Renal cortical epithelial cell (primary cell): ENCODE measurements at regions not wholly inside any gene's neighbourhood (a gene's known extent, or its start where the extent isn't known, plus 50 kb on each side); places are given as distances from the start of the nearest gene placed in this dataset.
A peak's percentile ranks its signal among the peaks of the same experiment; 100 is the strongest.

Experiments
- DNase-seq: peaks from one replicate; pipeline ENCODE4 v3.0.0-alpha.2; 2011; ENCODE audit warnings: low read depth

DNA sequence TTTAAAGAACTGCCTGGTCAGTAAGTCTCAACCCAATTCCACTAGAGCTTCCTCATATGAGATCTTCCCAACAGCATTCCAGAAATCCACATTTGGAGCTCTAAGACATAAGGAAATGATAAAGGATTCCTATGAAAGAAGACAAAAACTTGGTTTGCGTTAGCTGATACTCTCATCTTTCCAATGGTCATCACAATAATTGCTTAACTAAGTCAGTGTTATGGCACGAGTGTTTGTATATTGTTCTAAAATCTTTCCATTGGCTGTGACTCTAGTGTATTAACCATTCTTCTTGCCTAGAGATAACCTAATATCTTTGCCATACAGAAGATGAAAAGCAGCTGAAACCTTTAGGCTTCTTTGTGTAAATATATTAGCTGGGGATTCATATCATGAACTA lies 289.0 kb downstream of the SNX13 start:
- DNase-seq, result no peak

DNA sequence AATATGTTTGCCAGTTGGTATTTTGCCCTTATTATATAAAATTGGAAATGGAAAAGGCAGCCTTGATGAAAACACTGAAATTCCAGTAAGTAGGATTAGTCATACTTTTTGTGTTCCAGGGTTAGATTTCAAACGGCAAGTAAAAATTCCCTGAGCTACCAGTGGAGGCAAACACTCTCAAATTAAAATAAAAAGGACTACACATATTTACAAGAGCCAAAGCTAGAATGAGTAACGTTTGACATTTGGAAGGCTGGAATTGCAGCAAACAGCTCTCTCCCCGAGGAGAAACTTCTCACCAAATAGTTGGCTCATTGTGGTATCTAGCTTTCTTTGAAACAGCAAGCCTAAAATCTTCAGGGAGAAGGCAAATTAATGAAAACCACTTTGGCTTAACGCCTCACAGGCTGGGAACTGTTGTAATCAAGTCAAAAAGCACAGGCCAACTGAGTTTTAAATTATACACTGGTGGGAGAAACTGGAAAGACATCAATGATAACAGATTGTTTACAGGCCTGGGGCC lies 288.4 kb downstream of the SNX13 start:
- DNase-seq, result peak; percentile 84

DNA sequence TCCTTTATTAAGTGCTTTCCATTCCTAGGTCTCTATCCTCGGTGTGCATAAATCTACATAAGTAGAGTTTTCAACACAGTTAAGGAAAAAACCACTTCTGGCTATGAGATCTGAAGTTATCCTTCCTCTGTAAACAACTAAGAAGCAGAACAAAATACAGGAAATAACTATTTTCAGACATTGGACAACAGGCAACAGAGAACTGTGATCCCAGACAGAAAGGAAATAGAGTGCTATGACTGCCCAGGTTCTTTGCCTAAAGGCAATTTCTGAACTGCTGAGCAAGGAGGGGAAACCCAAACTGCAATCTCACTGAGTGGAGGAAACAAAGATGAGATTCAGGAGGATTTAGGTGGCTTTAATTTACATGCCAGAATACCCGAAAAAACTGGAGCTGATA lies 285.4 kb downstream of the SNX13 start:
- DNase-seq, result peak; percentile 54

DNA sequence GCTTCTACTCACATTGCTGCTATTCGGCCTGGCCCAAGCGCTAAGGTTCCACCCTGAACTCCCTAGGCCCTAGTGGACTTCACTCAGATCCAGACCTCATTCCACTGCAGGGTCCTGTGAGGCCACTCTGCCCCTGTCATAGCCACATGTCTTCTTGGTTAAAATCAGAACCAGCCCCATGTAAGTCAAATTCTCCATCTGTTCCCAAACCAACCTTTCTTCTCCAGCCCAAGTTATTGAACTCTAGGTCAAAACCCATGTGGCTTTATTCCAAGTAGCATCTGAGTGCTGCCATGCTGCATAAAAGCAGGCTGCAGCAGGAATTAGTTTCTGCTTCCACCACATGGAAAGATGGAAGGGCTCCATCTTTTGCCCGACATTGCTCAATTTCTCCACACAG lies 281.2 kb downstream of the SNX13 start:
- no peak for DNase-seq

DNA sequence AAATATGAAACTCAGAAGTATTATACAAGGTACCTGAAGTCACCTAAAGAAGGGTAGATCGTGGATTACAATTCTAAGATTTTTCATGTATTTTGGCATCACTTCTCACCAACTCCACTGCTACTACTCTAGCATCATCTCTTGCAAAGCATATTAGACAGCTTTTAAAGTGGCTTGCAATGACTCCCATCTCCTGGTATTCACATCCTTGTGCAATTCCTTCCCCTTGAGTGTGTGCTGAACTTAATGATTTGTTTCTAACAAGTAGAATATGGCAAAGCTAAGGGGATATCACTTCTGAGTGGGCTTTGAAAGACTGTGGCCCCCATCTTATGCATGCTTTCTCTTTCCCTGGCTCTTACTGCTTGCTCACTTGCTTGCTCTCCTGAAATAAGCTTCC lies 280.2 kb downstream of the SNX13 start:
- peak; percentile 42 for DNase-seq

DNA sequence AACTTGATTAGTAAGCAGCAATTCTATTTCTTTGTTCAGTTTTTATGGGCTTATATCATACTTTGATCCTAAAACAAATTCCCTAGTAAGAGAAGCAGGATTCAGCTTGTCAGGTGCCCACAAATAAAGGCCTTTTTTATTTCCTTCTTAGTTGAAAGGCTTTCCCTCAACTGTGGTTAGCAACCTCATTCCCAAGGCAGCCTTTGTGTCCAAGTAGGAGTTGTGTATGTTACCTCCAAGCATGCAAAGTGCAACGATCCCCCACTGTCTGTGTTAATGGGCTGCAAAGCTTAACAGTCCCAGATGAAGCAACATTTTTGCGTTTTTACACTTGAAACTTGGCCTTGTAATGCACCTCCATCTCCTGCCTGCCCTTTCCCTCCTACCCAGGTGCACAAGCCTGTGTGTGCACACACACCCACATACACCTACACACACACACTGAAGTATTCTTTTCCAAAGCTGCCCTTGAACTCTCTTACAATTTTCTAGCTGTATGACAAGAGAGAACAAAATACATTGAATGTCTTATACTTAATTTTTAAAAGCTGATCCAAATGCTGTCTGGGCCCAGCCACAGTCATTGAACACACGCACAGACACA lies 278.2 kb downstream of the SNX13 start:
- DNase-seq, result peak; percentile 76

DNA sequence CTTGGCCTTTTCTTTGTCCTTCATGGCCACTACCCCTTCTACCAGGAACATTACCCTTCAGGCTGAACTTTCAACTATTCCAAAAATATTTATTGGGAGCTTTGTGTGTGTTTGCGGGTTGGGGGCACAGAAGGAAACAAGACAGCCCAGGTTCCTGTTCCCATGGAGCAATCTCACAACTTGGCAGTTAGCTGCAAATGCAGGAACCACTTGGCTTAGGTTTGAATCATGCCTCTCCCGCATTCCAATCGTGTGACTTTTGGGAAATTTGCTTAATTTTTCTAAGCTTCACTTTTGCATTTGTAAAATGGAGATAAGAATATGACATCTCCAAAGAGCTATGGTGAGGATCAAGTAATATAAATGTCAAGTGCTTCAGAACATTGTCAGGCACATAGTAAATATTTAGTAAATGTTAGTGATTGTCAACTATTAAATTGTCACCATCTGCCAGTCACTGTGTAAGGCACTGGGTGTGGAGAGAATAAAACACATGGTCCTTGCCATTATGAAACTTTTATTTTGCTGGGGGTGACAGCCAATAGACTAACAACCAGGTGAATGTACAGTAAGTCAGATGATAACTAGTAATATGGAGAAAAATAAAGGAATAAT lies 277.1 kb downstream of the SNX13 start:
- peak; percentile 45 for DNase-seq

DNA sequence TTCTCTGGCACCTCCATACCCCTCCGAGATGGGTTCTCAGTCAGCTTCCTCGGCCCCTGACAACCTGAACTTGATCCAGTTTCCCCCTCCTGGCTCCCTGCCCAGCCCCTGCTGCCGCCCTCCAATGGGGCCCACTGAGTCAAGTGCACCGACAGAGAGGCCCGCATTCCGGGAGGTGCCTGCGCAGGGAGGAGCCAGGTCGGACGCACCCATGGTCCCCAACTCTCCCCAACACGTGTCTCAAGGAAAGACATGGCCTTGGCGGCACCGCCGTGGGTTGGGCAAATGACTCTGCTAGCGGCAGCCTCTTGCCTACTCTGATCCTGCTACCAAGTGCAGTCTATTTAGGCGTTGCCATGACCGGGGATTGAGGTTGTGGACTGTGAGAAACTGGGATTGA lies 275.3 kb downstream of the SNX13 start:
- DNase-seq, result no peak

DNA sequence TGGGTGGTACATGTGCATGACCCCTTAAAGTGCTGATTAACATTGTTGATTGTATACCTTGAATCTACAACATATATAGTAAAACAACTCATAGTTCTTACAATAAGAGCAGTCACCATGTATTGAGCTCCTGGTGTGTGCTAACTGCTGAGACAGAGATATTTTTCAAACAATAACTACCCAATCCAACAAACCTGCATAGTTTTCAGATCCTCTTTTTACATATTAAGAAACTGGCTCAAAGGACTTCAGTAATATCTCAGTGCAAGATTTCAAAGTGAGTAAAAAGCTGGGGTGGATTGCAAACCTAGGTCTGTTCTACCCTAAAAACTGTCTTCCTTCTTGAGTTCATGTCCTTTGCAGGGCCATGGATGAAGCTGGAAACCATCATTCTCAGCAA lies 272.2 kb downstream of the SNX13 start:
- DNase-seq, result no peak

DNA sequence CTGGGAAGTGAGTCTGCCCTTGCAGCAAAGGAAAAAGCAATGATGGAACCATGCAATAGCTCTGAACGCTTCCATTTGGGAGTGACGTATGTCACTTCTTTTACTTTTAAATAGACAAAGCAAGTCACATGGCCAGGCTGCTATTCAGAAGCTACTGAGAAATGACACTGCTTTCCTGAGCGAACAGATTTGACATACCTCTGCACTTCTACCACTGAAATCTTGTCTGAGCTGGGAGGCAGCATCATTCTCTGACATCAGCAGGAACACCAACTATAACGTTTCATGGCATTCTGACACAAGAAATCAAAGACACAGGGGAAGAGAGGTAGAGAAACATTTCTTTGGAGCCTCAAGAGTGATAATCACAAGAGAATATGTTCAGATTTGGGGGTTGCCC lies 271.1 kb downstream of the SNX13 start:
- DNase-seq, result no peak

DNA sequence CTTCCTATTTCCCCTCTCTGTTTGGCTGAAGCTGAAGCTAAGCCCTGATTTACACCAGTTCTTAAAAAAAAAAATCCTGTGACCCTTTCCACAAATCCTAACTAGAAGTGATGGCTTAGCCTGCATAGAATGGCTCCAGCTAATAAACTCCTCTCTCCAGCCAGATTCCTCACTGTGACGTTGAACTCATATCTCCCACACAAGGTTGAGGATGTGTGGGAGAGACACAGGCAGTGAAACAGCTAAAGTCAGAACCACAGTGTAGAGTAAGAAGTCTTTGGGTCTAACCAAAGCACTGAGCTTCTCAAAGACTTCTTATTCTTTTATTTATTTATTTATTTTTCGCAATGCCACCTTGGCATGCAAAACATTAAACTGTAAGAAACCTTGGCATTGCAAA lies 268.3 kb downstream of the SNX13 start:
- no peak for DNase-seq

DNA sequence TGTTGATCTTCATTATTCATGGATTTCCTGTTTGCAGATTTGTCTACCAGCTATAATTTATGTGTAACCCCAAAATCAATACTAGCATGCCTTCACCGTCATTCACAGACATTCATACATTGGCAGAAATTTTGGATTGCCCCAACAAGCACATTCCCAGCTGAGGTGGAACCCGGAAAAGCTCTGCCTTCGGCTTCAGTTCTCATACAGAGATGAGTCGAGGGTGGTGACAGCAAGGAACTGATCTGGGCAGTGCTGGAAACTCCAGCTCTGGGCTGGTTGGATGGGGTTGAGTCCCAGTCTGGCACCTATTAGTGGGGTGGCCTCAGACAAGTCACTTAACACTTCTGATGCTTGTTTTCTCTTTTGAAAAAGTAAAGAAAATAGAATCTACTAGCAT lies 267.5 kb downstream of the SNX13 start:
- DNase-seq, result no peak

DNA sequence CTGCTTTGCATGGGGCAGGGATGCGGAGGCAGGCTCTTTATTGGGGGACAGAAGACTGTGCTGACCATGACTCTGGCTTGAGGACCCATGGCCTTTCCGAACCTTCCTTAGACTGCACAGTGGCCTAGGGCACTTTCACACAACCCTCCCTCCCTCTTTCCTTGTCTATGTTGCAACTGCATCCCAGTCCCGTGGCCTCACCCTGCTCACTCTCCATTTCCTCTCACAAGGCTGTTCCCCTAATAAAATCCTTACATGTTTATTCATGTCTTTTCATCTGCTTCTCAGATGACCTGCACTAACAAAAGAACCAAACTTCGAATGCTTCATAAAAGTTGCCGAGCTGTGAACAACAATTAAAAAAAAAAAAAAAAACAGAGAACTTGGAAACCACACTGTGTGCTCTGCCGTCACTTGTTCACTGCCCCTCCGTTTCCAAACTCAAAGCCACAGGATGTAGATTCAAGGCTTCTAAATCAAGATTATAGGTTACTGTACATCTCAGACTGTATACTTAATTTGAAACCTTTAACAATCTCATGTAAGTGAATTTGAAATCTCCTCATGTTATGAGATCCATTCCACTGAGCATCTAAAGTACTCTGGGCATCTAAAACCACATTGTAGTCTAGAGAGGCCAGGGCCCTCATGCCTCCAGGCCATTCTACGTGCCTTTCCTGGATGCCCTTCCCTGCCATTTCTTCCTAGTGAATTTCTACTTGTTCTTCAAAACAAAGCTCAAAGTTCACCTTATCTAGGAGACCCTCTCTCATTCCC lies 265.9 kb downstream of the SNX13 start:
- peak; percentile 90 for DNase-seq

DNA sequence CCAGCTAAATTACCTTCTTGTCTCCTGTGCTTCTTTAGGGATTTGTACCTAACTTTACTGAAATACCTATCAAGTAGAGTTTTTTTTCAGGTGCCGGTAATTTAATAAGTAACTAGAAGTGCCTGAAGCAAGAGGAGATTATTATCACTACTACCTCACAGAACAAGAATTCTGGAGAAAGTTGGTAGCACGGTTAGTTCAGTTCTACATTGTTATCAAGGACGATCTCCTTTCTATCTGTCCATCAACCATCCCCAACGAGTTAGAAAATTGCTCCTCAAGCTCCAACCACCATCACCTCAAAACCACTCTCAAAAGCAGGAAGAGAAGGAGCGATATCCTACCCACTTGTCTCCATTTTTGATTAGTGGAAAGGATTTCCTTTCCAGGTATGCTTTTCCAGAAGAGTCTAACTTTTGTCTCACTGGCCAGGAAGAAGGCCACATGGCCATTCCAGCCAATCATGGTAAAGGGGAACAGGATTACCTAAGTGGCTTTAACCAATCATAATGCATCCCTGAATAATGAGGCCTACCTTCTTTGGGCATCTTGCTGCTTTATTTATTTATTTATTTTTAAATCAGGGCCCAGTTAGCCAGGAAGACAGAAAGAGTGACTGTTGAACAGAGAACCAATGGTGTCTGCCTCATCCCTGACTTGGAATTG lies 265.2 kb downstream of the SNX13 start:
- DNase-seq, result peak; percentile 61

DNA sequence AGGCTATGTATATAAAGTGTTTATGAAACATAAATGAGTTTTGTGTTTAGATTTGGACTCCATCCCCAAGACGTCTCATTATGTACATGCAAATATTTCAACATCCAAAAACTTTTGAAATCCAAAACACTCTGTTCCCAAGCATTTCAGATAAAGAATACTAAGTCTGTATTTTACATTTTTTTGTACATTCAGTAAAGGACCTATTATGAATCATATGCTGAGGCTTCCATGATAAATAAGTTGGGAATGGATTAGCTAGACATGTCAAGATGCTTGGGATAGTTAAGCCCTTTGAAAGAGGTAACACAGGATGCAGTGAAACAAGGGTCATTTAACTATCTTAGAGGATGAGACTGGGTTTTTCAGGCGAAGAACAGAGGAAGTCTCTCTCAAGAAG lies 262.9 kb downstream of the SNX13 start:
- DNase-seq, result no peak

DNA sequence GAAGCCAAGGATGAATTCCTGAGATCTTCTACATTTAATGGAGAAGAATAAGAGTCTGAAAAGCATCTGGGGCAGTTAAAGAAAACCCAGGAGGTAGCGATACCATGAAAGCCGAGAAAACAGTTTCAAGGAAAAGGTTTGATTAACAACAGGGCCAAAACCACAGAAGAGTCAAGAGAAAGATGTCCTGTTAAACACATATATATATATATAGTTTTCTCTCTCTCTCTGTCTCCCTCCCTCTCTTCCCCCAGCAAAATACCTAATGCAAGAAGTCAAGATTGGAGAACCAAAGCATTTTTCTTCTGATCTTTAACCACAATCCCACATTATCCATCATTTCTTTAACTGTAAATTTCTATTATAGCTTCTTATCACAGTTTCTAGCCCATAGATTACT lies 261.4 kb downstream of the SNX13 start:
- no peak for DNase-seq

DNA sequence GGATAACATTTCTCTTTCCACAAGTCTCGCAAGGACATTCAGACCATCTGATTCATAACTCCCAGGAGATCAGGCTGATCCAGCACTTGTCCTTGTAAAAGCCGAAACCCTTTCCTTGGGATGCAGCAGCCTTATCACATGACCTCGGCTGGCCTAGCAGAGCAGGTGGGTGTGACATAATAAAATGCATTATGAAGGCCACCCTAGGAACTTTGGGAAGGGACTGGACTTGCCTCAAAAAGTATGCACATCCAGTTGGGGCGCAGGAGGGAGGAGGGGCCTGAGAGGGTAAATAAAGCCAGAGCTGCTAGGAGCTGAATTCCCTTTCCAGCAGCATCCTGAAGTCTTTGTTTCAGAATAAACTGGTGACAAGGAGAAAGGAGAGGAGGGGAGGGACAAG lies 260.8 kb downstream of the SNX13 start:
- no peak for DNase-seq

DNA sequence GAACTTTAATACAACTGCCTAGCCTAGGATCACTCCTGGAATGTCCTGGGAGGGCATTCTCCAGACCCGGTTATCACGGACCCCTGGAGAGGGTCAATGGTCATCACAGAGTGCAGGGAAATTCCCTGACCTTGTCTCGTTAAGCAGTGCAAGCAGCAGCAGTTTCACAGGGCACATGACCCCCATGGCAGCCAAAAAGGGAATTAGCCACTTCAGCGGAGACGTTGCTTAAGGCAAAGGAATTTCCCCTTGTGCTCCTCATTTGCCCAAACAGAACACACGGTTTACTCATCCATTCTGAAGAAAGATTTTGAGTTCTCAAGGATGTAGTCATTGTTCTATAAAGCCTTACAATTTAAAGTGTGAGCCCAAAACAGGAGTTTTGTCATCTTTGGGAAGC lies 260.3 kb downstream of the SNX13 start:
- DNase-seq, result peak; percentile 96

DNA sequence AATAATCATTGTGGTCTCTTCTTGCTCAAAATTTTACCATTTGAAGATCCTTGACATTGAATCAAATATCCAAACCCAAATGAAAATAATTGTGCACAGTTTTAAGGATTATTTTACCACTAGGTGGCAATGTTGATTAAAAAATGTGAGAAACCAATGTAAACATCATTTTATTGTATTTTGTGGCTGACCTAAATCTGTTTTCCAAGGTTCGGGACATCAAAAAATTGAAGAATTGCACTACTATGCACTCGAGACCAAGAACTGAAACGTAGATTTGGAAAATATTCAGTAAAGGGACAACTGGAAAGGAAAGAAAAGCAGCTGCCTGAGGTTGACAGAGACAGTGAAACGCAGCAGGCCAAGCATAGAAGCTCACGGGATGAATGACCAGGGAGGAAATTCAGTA lies 259.3 kb downstream of the SNX13 start:
- DNase-seq, result peak; percentile 64

DNA sequence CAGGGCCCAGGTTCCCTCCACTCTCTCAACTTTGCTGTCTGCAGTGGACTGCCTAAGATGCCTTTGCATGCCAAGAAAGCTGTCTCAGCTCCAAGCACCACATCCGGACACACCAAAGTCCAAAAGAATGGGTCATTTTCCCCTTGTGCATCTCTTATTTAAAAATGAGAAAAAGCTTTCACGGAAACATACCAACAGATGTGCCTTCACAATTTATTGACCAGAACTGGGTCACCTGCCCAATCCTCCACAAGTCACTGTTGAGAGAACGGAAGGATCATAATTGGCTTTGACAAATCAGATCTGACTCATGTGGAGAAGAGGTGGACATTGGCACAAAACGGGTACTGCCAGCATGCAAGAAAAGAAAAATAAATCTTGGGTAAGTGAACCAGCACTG lies 258.3 kb downstream of the SNX13 start:
- peak; percentile 32 for DNase-seq

DNA sequence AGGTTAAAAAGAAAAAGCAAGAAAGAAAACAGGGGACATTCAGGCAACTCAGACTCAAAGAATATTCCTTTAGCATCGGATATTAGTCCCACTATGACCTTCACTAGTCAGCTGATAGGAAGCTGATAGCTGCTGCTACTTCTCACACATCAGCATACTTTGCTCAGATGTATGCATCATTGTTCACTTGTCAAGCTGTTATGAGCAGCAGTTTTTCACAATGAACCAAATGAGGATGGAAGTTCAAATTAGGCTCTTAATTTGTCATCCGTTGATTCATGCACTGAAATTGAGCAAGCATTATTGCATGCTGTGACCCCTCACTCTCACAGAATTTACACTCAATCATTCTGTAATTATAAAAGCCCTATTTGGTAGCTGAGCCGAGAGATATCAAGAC lies 257.7 kb downstream of the SNX13 start:
- DNase-seq, result no peak

DNA sequence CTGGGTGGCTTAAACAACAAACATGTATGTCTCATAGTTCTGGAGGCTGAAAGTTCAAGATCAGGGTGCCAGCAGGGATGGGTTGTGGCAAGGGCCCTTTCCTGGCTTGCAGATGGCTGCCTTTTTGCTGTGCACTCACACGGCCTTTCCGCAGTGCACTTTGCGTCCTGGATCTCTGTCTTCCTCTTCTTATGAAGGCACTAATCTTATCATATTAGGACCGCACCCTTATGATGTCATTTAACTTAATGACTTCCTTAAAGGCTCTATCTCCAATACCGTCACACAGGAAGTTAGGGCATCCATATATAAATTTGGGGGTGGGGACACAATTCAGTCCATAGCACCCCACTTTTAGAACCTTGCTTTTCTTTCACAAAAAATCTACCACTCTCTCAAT lies 255.2 kb downstream of the SNX13 start:
- no peak for DNase-seq

DNA sequence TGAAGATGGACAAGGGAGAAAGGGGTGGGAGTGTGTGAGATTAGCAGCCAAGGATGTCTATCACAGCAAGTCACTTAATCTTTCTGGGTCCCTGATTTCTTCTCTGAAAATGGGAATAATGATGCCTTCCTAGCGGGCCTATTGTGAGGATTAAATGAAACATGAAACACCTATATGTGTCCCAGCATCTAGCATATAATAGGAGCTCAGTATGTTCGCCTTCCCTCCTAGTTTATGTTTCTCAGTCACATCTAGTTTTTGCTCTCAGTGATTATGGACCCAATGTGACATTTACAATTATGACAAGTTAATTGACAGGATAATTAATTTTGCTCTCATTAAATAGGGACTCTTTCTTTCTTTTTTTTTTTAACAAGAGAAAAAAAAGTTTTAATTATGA lies 252.9 kb downstream of the SNX13 start:
- DNase-seq, result no peak
